A172 (cell line): ENCODE measurements at regions not wholly inside any gene's neighbourhood (a gene's known extent, or its start where the extent isn't known, plus 50 kb on each side); places are given as distances from the start of the nearest gene placed in this dataset.
"Not testable (repeated sequence)": the region's sequence is repeated elsewhere in the genome, so short reads cannot be mapped to it uniquely, and the experiment has no call there.

Experiments
- DNase-seq: peaks from one replicate; pipeline ENCODE4 v3.0.0-alpha.2; 2015; ENCODE audit warnings: low spot score

- DNase-seq: no peak
Measured at GRCh38 chr12:58419196-58419760, 477.9 kb downstream of the ATP23 start.

GRCh38 chr12:58419905-58420304, 478.5 kb downstream of the ATP23 start:
- DNase-seq: no peak

GRCh38 chr12:58420503-58420902, 479.1 kb downstream of the ATP23 start:
- peak; percentile 21 for DNase-seq

GRCh38 chr12:58421990-58422389, 480.6 kb downstream of the ATP23 start:
- no peak for DNase-seq

- DNase-seq: no peak
Measured at GRCh38 chr12:58424735-58425392, 483.5 kb downstream of the ATP23 start.

- peak; percentile 94 for DNase-seq
Measured at GRCh38 chr12:58425481-58426392, 484.4 kb downstream of the ATP23 start.

GRCh38 chr12:58426437-58426836, 485.1 kb downstream of the ATP23 start:
- not testable (repeated sequence) for DNase-seq

GRCh38 chr12:58433959-58434358, 486.3 kb downstream of the LRIG3 start:
- peak; percentile 78 for DNase-seq

- no peak for DNase-seq
Measured at GRCh38 chr12:58434726-58435125, 485.6 kb downstream of the LRIG3 start.

GRCh38 chr12:58435647-58436046, 484.7 kb downstream of the LRIG3 start:
- DNase-seq: no peak

- DNase-seq: no peak
Measured at GRCh38 chr12:58441483-58441882, 478.8 kb downstream of the LRIG3 start.

GRCh38 chr12:58443273-58443980, 476.9 kb downstream of the LRIG3 start:
- peak; percentile 53 for DNase-seq

- DNase-seq: peak; percentile 58
Measured at GRCh38 chr12:58443981-58444371, 476.3 kb downstream of the LRIG3 start.

- no peak for DNase-seq
Measured at GRCh38 chr12:58450868-58451482, 469.3 kb downstream of the LRIG3 start.

GRCh38 chr12:58452546-58452945, 467.8 kb downstream of the LRIG3 start:
- DNase-seq: no peak

GRCh38 chr12:58453306-58453705, 467.0 kb downstream of the LRIG3 start:
- DNase-seq: no peak

- DNase-seq: no peak
Measured at GRCh38 chr12:58455136-58455535, 465.2 kb downstream of the LRIG3 start.

- DNase-seq: no peak
Measured at GRCh38 chr12:58458102-58458501, 462.2 kb downstream of the LRIG3 start.

GRCh38 chr12:58459191-58459590, 461.1 kb downstream of the LRIG3 start:
- DNase-seq: no peak

GRCh38 chr12:58463051-58463450, 457.3 kb downstream of the LRIG3 start:
- DNase-seq: peak; percentile 14

- DNase-seq: peak; percentile 67
Measured at GRCh38 chr12:58465418-58465817, 454.9 kb downstream of the LRIG3 start.
